ENCODE measurements at regions not wholly inside any gene's neighbourhood (a gene's known extent, or its start where the extent isn't known, plus 50 kb on each side); places are given as distances from the start of the nearest gene placed in this dataset.

- no peak overlapping the region for H3K27ac Mint-ChIP-seq (ENCODE audit: unreplicated experiment)
- no peak for DNase-seq (ENCODE audit: low spot score)
- H3K36me3 Mint-ChIP-seq (ENCODE audit: low read depth, unreplicated experiment): no peaks in the 10 kb centered on the region
- TF ChIP-seq, protein P1, sequence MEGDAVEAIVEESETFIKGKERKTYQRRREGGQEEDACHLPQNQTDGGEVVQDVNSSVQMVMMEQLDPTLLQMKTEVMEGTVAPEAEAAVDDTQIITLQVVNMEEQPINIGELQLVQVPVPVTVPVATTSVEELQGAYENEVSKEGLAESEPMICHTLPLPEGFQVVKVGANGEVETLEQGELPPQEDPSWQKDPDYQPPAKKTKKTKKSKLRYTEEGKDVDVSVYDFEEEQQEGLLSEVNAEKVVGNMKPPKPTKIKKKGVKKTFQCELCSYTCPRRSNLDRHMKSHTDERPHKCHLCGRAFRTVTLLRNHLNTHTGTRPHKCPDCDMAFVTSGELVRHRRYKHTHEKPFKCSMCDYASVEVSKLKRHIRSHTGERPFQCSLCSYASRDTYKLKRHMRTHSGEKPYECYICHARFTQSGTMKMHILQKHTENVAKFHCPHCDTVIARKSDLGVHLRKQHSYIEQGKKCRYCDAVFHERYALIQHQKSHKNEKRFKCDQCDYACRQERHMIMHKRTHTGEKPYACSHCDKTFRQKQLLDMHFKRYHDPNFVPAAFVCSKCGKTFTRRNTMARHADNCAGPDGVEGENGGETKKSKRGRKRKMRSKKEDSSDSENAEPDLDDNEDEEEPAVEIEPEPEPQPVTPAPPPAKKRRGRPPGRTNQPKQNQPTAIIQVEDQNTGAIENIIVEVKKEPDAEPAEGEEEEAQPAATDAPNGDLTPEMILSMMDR (IDR thresholded peaks at IDR 0.05; ENCODE audit: unreplicated experiment): no peak
- H3K4me1 Mint-ChIP-seq (ENCODE audit: unreplicated experiment): peaks cover 4% of the 10 kb centered on the region
- no peak overlapping the region for H3K4me3 Mint-ChIP-seq (ENCODE audit: unreplicated experiment)
- no peaks in the 10 kb centered on the region for H3K27me3 Mint-ChIP-seq (ENCODE audit: unreplicated experiment)
- H3K9me3 Mint-ChIP-seq (ENCODE audit: unreplicated experiment): no peaks in the 10 kb centered on the region
Observed at GRCh38 chr15:47587940-47588802, 129.1 kb upstream of the SEMA6D start.

DNA sequence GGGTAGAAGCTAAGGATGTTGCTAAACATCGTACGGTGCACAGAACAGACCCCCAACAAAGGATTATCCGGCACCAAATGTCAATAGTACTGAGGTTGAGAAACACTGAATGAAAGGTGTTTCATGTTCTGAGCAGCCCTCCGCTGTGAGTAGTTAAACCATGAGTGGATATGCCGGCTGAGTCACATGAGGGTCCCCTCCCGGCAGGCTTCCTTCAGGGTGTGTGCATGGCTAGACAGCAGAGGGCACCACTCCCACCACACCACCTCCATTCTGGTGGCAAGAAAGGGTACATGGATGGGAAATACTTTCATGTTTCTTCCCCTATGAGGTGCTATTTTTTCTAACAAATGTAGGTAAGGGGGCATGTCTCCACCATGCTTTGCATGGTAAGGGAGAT, 128.3 kb upstream of the SEMA6D start:
- Mint-ChIP-seq H3K27me3 (ENCODE audit: unreplicated experiment) (no peaks in the 10 kb centered on the region), H3K9me3 (ENCODE audit: unreplicated experiment) (no peaks in the 10 kb centered on the region), H3K36me3 (ENCODE audit: low read depth, unreplicated experiment) (no peaks in the 10 kb centered on the region), H3K4me1 (ENCODE audit: unreplicated experiment) (peaks cover 4% of the 10 kb centered on the region), H3K4me3 (ENCODE audit: unreplicated experiment) (no peak overlapping the region), H3K27ac (ENCODE audit: unreplicated experiment) (no peak overlapping the region)
- no peak for DNase-seq (ENCODE audit: low spot score)
- TF ChIP-seq, protein P1 (IDR thresholded peaks at IDR 0.05; ENCODE audit: unreplicated experiment): no peak

- Mint-ChIP-seq H3K4me3 (ENCODE audit: unreplicated experiment) (no peak overlapping the region), H3K9me3 (ENCODE audit: unreplicated experiment) (no peaks in the 10 kb centered on the region), H3K4me1 (ENCODE audit: unreplicated experiment) (peaks cover 4% of the 10 kb centered on the region), H3K36me3 (ENCODE audit: low read depth, unreplicated experiment) (no peaks in the 10 kb centered on the region), H3K27ac (ENCODE audit: unreplicated experiment) (no peak overlapping the region), H3K27me3 (ENCODE audit: unreplicated experiment) (peaks cover 2% of the 10 kb centered on the region)
- TF ChIP-seq, protein P1 (IDR thresholded peaks at IDR 0.05; ENCODE audit: unreplicated experiment): no peak
- DNase-seq (ENCODE audit: low spot score): no peak
Observed at GRCh38 chr15:47598996-47599395, 118.3 kb upstream of the SEMA6D start.

GRCh38 chr15:47599806-47600205, 117.5 kb upstream of the SEMA6D start:
- H3K27ac Mint-ChIP-seq (ENCODE audit: unreplicated experiment): no peak overlapping the region

DNA sequence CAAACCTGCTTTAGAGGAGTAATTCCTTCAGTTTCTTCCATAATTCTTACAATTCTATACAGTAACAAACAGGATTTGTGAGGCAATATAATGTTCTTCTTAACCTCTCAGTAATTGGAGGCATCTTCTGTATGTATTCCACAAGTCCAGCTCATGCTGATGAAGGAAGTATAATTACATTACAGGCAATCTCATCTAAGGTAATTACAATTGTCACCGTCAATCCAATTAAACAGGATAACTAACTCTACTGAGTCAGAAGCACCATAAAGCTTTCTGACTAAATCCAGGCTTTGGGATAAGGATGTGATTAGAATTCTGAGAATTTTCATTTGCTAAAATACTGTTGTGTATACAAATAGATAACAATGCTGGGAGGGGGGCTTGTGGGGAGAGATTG, 115.2 kb upstream of the SEMA6D start:
- Mint-ChIP-seq H3K27me3 (ENCODE audit: unreplicated experiment) (peaks cover 2% of the 10 kb centered on the region), H3K9me3 (ENCODE audit: unreplicated experiment) (no peaks in the 10 kb centered on the region), H3K36me3 (ENCODE audit: low read depth, unreplicated experiment) (no peaks in the 10 kb centered on the region), H3K27ac (ENCODE audit: unreplicated experiment) (no peak overlapping the region), H3K4me3 (ENCODE audit: unreplicated experiment) (no peak overlapping the region), H3K4me1 (ENCODE audit: unreplicated experiment) (peaks cover 4% of the 10 kb centered on the region)
- DNase-seq (ENCODE audit: low spot score): no peak
- TF ChIP-seq, protein P1 (IDR thresholded peaks at IDR 0.05; ENCODE audit: unreplicated experiment): no peak

More at GRCh38 chr15:47599806-47600205, 117.5 kb upstream of the SEMA6D start:
- H3K9me3 Mint-ChIP-seq (ENCODE audit: unreplicated experiment): no peaks in the 10 kb centered on the region
- peaks cover 2% of the 10 kb centered on the region for H3K27me3 Mint-ChIP-seq (ENCODE audit: unreplicated experiment)
- H3K36me3 Mint-ChIP-seq (ENCODE audit: low read depth, unreplicated experiment): no peaks in the 10 kb centered on the region
- peaks cover 4% of the 10 kb centered on the region for H3K4me1 Mint-ChIP-seq (ENCODE audit: unreplicated experiment)
- no peak for DNase-seq (ENCODE audit: low spot score)
- TF ChIP-seq, protein P1 (IDR thresholded peaks at IDR 0.05; ENCODE audit: unreplicated experiment): no peak
- no peak overlapping the region for H3K4me3 Mint-ChIP-seq (ENCODE audit: unreplicated experiment)

All from endothelial cell (in vitro differentiated cells).